Muscle layer of duodenum (tissue), 2 donors: ENCODE measurements at regions not wholly inside any gene's neighbourhood (a gene's known extent, or its start where the extent isn't known, plus 50 kb on each side); places are given as distances from the start of the nearest gene placed in this dataset.
"Not testable (repeated sequence)": the region's sequence is repeated elsewhere in the genome, so short reads cannot be mapped to it uniquely, and the experiment has no call there.

Experiments used
- H3K27ac ChIP-seq: one replicate; pipeline ENCODE4 v1.7.0; 2013; ENCODE audit warnings: mild to moderate bottlenecking, low read length
- H3K27me3 ChIP-seq: one replicate; pipeline ENCODE4 v1.7.0; 2013; ENCODE audit warnings: low read depth, mild to moderate bottlenecking, control low read depth, low read length
- H3K36me3 ChIP-seq, 2 donors: one replicate each; pipeline ENCODE4 v1.7.0; 2013; ENCODE audit warnings: low read length in 2 of 2, control low read depth in 1 of 2, mild to moderate bottlenecking in 1 of 2; ENCODE audit not compliant: insufficient read depth in 2 of 2, control insufficient read depth in 1 of 2
- H3K4me1 ChIP-seq, 2 donors: one replicate each; pipeline ENCODE4 v1.7.0; 2013; ENCODE audit warnings: low read length in 2 of 2, mild to moderate bottlenecking in 2 of 2, control low read depth in 1 of 2, moderate library complexity in 1 of 2; ENCODE audit not compliant: insufficient read depth in 2 of 2, control insufficient read depth in 1 of 2
- H3K4me3 ChIP-seq, 2 donors: one replicate each; pipeline ENCODE4 v1.7.0; 2013; ENCODE audit warnings: low read length in 2 of 2, low read depth in 1 of 2, mild to moderate bottlenecking in 1 of 2
- H3K9me3 ChIP-seq, 2 donors: one replicate each; pipeline ENCODE4 v1.7.0; 2013; ENCODE audit warnings: low read length in 2 of 2, control low read depth in 1 of 2, mild to moderate bottlenecking in 1 of 2; ENCODE audit not compliant: control insufficient read depth in 1 of 2
- donor health status: healthy.

GRCh38 chr2:133647386-133647785, 79.1 kb upstream of the NCKAP5 start:
- H3K27ac ChIP-seq, H3K4me3 ChIP-seq, H3K9me3 ChIP-seq, H3K27me3 ChIP-seq, H3K36me3 ChIP-seq, H3K4me1 ChIP-seq: not testable (repeated sequence)

- peaks cover 0 to 9% of the 10 kb centered on the region in 2 donors for H3K4me1 ChIP-seq
- H3K27me3 ChIP-seq, result no peaks in the 10 kb centered on the region
- no peak overlapping the region for H3K27ac ChIP-seq
- H3K36me3 ChIP-seq, result no peaks in the 10 kb centered on the region
- H3K4me3 ChIP-seq, result no peak overlapping the region
- H3K9me3 ChIP-seq, result no peaks in the 10 kb centered on the region
Observed at GRCh38 chr2:133651861-133652260, 83.6 kb upstream of the NCKAP5 start.

- peaks cover 0 to 9% of the 10 kb centered on the region in 2 donors for H3K4me1 ChIP-seq
- H3K27me3 ChIP-seq, result no peaks in the 10 kb centered on the region
- no peak overlapping the region for H3K4me3 ChIP-seq
- H3K36me3 ChIP-seq, result no peaks in the 10 kb centered on the region
- H3K9me3 ChIP-seq, result no peaks in the 10 kb centered on the region
- H3K27ac ChIP-seq, result no peak overlapping the region
Observed at GRCh38 chr2:133652398-133652797, 84.1 kb upstream of the NCKAP5 start.

GRCh38 chr2:133653056-133653455, 84.8 kb upstream of the NCKAP5 start:
- H3K36me3 ChIP-seq, result no peaks in the 10 kb centered on the region
- no peak overlapping the region for H3K4me3 ChIP-seq
- no peaks in the 10 kb centered on the region for H3K9me3 ChIP-seq
- peaks cover 0 to 9% of the 10 kb centered on the region in 2 donors for H3K4me1 ChIP-seq
- no peak overlapping the region for H3K27ac ChIP-seq
- no peaks in the 10 kb centered on the region for H3K27me3 ChIP-seq

GRCh38 chr2:133654949-133655348, 86.7 kb upstream of the NCKAP5 start:
- H3K27ac ChIP-seq, result no peak overlapping the region
- H3K4me3 ChIP-seq, result no peak overlapping the region
- H3K4me1 ChIP-seq, result peaks cover 0 to 9% of the 10 kb centered on the region in 2 donors
- no peaks in the 10 kb centered on the region for H3K9me3 ChIP-seq
- H3K36me3 ChIP-seq, result no peaks in the 10 kb centered on the region
- H3K27me3 ChIP-seq, result no peaks in the 10 kb centered on the region

GRCh38 chr2:133655610-133656009, 87.3 kb upstream of the NCKAP5 start:
- Histone ChIP-seq H3K27ac (no peak overlapping the region), H3K27me3 (no peaks in the 10 kb centered on the region), H3K4me1 (peaks cover 0 to 9% of the 10 kb centered on the region in 2 donors), H3K36me3 (no peaks in the 10 kb centered on the region), H3K9me3 (no peaks in the 10 kb centered on the region), H3K4me3 (no peak overlapping the region)

GRCh38 chr2:133657591-133657990, 89.3 kb upstream of the NCKAP5 start:
- no peaks in the 10 kb centered on the region for H3K9me3 ChIP-seq
- H3K4me1 ChIP-seq, result peaks cover 0 to 5% of the 10 kb centered on the region in 2 donors
- H3K36me3 ChIP-seq, result no peaks in the 10 kb centered on the region
- no peak overlapping the region for H3K4me3 ChIP-seq
- no peaks in the 10 kb centered on the region for H3K27me3 ChIP-seq
- H3K27ac ChIP-seq, result no peak overlapping the region

- no peaks in the 10 kb centered on the region for H3K9me3 ChIP-seq
- no peaks in the 10 kb centered on the region for H3K4me1 ChIP-seq
- no peaks in the 10 kb centered on the region for H3K36me3 ChIP-seq
- no peak overlapping the region for H3K4me3 ChIP-seq
- H3K27ac ChIP-seq, result no peak overlapping the region
- no peaks in the 10 kb centered on the region for H3K27me3 ChIP-seq
Observed at GRCh38 chr2:133658020-133658903, 90.0 kb upstream of the NCKAP5 start.

- H3K27ac ChIP-seq, result no peak overlapping the region
- H3K4me1 ChIP-seq, result no peaks in the 10 kb centered on the region
- H3K4me3 ChIP-seq, result no peak overlapping the region
- no peaks in the 10 kb centered on the region for H3K9me3 ChIP-seq
- H3K27me3 ChIP-seq, result no peaks in the 10 kb centered on the region
- H3K36me3 ChIP-seq, result no peaks in the 10 kb centered on the region
Observed at GRCh38 chr2:133660510-133660909, 92.2 kb upstream of the NCKAP5 start.

GRCh38 chr2:133661392-133661791, 93.1 kb upstream of the NCKAP5 start:
- H3K27ac ChIP-seq, result no peak overlapping the region
- no peak overlapping the region for H3K4me3 ChIP-seq
- H3K36me3 ChIP-seq, result no peaks in the 10 kb centered on the region
- H3K27me3 ChIP-seq, result no peaks in the 10 kb centered on the region
- H3K9me3 ChIP-seq, result no peaks in the 10 kb centered on the region
- no peaks in the 10 kb centered on the region for H3K4me1 ChIP-seq

GRCh38 chr2:133666621-133667020, 98.4 kb upstream of the NCKAP5 start:
- Histone ChIP-seq H3K4me3 (no peak overlapping the region), H3K9me3 (peaks cover 8 to 14% of the 10 kb centered on the region in 2 donors), H3K36me3 (no peaks in the 10 kb centered on the region), H3K4me1 (no peaks in the 10 kb centered on the region), H3K27me3 (no peaks in the 10 kb centered on the region), H3K27ac (no peak overlapping the region)

- Histone ChIP-seq H3K9me3 (peaks cover 8 to 14% of the 10 kb centered on the region in 2 donors), H3K4me1 (no peaks in the 10 kb centered on the region), H3K4me3 (no peak overlapping the region), H3K27me3 (no peaks in the 10 kb centered on the region), H3K27ac (no peak overlapping the region), H3K36me3 (no peaks in the 10 kb centered on the region)
Observed at GRCh38 chr2:133667085-133667484, 98.8 kb upstream of the NCKAP5 start.
